GM12873 (cell line): ENCODE measurements at regions not wholly inside any gene's neighbourhood (a gene's known extent, or its start where the extent isn't known, plus 50 kb on each side); places are given as distances from the start of the nearest gene placed in this dataset.

ENCODE experiments used
- TF ChIP-seq, protein P1 (sequence below): IDR thresholded peaks from 2 replicates; pipeline ENCODE4 v1.5.1; 2012; ENCODE audit warnings: low read depth, mild to moderate bottlenecking, moderate library complexity, low read length, control low read depth; ENCODE audit not compliant: insufficient read depth; ENCODE audit errors: missing control alignments

DNA sequence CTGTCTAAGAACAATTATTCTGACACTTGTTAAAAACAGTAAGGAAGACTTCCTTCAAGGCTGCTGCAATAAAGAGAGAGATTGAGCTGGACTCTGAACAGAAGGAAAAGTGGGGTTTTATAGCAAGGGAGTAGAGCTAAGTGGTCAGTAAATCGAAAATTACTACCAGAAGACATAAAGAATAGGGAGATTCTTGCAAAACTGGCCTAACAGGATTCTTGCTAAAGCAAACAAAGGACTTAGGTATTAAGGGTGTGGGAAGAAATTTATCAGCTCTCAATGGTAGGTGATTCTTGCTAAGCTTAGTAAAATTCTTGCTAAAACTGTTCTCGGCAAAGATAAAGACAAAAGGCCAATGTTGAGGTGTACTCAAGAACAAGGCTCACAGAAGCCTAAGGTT is 300.5 kb downstream of the SLCO4C1 start:
- TF ChIP-seq, protein P1, sequence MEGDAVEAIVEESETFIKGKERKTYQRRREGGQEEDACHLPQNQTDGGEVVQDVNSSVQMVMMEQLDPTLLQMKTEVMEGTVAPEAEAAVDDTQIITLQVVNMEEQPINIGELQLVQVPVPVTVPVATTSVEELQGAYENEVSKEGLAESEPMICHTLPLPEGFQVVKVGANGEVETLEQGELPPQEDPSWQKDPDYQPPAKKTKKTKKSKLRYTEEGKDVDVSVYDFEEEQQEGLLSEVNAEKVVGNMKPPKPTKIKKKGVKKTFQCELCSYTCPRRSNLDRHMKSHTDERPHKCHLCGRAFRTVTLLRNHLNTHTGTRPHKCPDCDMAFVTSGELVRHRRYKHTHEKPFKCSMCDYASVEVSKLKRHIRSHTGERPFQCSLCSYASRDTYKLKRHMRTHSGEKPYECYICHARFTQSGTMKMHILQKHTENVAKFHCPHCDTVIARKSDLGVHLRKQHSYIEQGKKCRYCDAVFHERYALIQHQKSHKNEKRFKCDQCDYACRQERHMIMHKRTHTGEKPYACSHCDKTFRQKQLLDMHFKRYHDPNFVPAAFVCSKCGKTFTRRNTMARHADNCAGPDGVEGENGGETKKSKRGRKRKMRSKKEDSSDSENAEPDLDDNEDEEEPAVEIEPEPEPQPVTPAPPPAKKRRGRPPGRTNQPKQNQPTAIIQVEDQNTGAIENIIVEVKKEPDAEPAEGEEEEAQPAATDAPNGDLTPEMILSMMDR: no peak

DNA sequence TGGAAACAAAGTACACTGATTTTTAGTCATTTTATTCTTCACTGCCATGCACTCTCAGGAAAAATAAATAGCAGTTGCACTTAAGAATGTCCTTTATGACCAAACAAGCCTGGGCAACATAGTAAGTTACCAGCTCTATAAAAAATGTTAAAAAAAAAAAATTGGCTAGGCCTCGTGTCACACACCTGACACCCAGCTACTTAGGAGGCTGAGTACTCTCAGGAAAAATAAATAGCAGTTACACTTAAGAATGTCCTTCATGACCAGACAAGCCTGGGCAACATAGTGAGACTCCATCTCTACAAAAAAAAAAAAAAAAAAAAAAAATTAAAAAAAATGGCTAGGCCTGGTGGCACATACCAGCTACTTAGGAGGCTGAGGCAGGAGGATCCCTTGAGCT is 304.6 kb downstream of the SLCO4C1 start:
- TF ChIP-seq, protein P1: no peak

DNA sequence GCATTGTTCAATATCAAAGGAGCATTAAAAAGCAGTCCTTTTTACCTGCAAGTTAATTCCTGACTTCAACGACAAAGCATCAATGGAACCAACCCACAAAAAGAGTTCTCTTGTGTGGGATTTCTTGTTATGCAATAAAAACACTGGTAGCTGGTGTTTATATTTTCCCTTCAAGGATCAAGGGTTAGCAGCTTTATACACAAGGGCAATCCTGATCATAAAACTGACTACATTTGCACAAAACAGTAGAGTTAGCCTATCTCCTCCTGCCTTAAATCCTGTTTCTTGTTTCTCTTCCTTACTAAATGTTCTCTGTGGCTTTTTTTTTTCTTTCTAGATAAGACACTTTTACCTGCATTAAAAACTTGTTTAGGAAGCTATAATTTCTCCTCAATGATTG is 306.4 kb downstream of the SLCO4C1 start:
- TF ChIP-seq, protein P1: no peak

DNA sequence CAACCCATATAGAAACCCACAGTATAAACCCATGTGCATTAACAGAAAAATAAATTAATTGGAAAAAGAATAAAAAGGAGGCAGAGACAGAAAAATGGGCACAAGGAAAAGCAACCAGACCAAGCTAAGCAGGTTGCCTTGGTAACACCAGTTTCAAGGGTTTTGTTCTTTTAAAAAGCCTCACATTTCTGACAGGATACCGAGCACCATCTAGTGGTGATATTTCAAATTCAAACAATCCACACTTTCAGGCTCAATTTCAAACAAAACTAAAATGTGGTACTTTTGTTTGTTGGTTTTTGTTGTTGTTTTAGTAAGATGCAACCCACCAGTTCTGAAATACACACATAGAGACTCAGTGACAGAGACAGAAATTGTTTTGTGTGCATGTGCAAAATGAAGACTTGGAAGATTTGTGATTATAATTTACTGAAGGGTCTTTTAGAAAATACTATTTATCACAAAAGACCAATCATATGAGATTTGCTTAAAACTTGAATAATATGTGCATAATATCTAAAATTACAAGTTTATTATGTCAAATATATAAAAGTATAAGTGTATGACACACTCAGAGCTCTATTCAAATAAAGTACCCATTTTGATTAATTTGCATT is 318.2 kb downstream of the SLCO4C1 start:
- TF ChIP-seq, protein P1: peak; percentile 68

DNA sequence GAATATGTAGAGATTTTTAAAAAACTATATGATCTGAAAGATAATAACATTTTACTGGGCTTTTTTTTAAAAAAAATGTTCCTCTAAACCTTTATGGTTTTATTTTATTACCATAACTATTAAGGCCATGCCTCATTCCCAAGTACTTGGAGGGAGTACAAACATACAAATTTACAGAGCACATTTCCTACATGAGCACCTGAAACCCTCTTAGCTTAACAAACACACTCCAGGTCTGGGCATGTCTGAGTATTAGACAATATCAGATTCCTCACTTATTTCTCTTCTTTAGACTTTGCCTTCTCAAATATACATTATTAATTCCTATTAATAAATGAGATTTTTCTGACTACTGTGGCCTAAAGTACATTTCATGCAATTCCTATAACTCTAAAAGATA is 319.2 kb downstream of the SLCO4C1 start:
- TF ChIP-seq, protein P1: no peak

DNA sequence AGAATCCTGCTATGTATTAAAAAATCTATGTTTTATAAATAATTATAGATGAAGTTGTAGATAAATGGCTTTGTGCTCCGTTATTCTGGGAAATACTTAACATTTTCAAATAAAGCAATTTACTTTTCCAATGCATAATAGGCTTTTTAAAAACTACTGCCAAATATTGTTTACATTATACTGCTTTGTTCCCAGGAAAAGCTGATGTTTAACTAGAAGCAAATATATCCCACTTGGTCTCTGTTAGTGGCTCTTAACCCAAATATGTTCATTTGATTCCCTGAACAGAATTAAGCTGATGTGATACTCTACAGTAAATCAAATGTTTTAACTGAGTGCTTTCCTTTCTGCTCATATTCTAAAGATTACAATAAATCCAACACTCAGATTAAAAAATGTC is 326.3 kb downstream of the SLCO4C1 start:
- TF ChIP-seq, protein P1: no peak

DNA sequence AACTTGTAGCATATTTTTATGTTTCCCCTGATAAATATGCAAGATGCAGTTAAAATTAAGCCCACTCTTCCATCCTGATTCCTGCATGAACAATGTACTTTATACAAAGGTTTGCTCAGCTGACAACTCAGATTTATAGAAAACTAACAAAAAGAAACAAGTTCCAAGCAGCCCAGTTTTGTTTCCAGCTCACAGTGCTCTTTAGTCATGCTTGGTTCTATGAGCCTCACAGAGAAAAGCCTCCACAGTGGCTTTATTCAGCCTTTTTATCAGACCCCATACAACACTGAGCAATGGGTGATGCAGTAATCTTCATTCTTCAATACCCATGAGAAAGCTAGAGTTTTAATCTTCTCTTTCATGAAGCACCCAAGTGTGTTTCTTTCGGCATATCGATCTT is 329.6 kb downstream of the SLCO4C1 start:
- TF ChIP-seq, protein P1: no peak
